Left lung (tissue), 4 donors: ENCODE measurements at regions not wholly inside any gene's neighbourhood (a gene's known extent, or its start where the extent isn't known, plus 50 kb on each side); places are given as distances from the start of the nearest gene placed in this dataset.

Experiments used
- ATAC-seq: fragments of 200-7000 bp; cut with Tn5 transposase; one replicate; pipeline ENCODE4 v1.9.1; 2020; ENCODE audit warnings: moderate library complexity
- DNase-seq, 4 donors: peaks; one replicate each; pipeline ENCODE4 v3.0.0-alpha.2; 2013 to 2020
- H3K27ac ChIP-seq, 2 donors: fragments of 200-600 bp; sonication (generic) in 1 of 2; one replicate each; pipeline versions ENCODE4 v1.5.0 to v1.8.0; 2020 to 2021
- H3K27me3 ChIP-seq, 2 donors: fragments of 200-600 bp; sonication (generic) in 1 of 2; one replicate each; pipeline versions ENCODE4 v1.5.0 to v1.8.0; 2020 to 2021
- H3K36me3 ChIP-seq, 2 donors: fragments of 200-600 bp; sonication (generic) in 1 of 2; one replicate each; pipeline versions ENCODE4 v1.5.0 to v1.8.0; 2020 to 2021
- H3K4me1 ChIP-seq, 2 donors: fragments of 200-600 bp; one replicate each; pipeline ENCODE4 v1.8.0; 2021
- H3K4me3 ChIP-seq, 2 donors: fragments of 200-600 bp; sonication (generic) in 1 of 2; one replicate each; pipeline versions ENCODE4 v1.5.0 to v1.8.0; 2020 to 2021; ENCODE audit warnings: mild to moderate bottlenecking in 1 of 2
- H3K9me3 ChIP-seq, 2 donors: fragments of 200-600 bp; sonication (generic) in 1 of 2; one replicate each; pipeline versions ENCODE4 v1.5.0 to v1.8.0; 2020 to 2021
- intact Hi-C, 2 donors: fragments of 100-400 bp; cut with DNase I; formaldehyde crosslinking; loops; one replicate each; pipeline versions ENCODE4 v1.11.2 to v1.14.2; 2022
- TF ChIP-seq, protein P1 (sequence below), 2 donors: fragments of 200-600 bp; sonication (generic) in 1 of 2; IDR thresholded peaks; one replicate each; pipeline versions ENCODE4 v1.5.0 to v1.8.0; 2021; ENCODE audit warnings: antibody characterized with exemption in 2 of 2
- donor health status: DM: no; HTN: yes; CAD: no.
- donor health status: DM: no; HTN: no; CAD: no.

GRCh38 chr6:14335071-14335470 is 217.5 kb downstream of the CD83 start:
- DNase-seq (no peak), ATAC-seq (no peak)
- H3K27ac ChIP-seq, result no peak overlapping the region
- no peaks in the 10 kb centered on the region for H3K36me3 ChIP-seq
- no peaks in the 10 kb centered on the region for H3K9me3 ChIP-seq
- TF ChIP-seq, protein P1, sequence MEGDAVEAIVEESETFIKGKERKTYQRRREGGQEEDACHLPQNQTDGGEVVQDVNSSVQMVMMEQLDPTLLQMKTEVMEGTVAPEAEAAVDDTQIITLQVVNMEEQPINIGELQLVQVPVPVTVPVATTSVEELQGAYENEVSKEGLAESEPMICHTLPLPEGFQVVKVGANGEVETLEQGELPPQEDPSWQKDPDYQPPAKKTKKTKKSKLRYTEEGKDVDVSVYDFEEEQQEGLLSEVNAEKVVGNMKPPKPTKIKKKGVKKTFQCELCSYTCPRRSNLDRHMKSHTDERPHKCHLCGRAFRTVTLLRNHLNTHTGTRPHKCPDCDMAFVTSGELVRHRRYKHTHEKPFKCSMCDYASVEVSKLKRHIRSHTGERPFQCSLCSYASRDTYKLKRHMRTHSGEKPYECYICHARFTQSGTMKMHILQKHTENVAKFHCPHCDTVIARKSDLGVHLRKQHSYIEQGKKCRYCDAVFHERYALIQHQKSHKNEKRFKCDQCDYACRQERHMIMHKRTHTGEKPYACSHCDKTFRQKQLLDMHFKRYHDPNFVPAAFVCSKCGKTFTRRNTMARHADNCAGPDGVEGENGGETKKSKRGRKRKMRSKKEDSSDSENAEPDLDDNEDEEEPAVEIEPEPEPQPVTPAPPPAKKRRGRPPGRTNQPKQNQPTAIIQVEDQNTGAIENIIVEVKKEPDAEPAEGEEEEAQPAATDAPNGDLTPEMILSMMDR (IDR thresholded peaks at IDR 0.05), result no peak
- H3K27me3 ChIP-seq, result no peaks in the 10 kb centered on the region
- H3K4me1 ChIP-seq, result peaks cover 0 to 10% of the 10 kb centered on the region in 2 donors
- intact Hi-C loops, result no loop called here
- no peak overlapping the region for H3K4me3 ChIP-seq

DNA sequence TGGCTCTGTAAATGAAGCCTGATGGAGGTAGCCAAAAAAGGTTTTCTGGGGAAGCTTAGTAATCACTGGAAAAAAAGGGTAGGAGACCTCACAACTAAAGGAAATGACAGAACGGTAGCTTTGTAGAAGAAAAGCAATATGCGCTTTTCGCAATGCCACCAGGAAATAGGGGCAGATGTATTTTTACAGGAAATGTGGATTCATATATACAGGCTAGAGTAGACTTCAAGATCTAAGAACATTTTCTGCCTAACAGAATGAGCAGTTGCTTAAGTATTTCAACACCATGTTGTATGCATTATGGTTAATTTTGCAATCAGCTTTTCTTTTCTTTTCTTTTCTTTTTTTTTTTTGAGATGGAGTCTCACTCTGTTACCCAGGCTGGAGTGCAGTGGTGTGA is 219.6 kb downstream of the CD83 start:
- TF ChIP-seq, protein P1 (IDR thresholded peaks at IDR 0.05), result no peak
- no peak overlapping the region for H3K4me3 ChIP-seq
- peak overlapping the region in 1 of 2 donors; percentile 26 for H3K27ac ChIP-seq
- H3K27me3 ChIP-seq, result no peaks in the 10 kb centered on the region
- intact Hi-C loops, result no loop called here
- DNase-seq, result no peak
- H3K4me1 ChIP-seq, result peaks cover 0 to 10% of the 10 kb centered on the region in 2 donors
- no peak for ATAC-seq
- H3K9me3 ChIP-seq, result no peaks in the 10 kb centered on the region
- no peaks in the 10 kb centered on the region for H3K36me3 ChIP-seq

DNA sequence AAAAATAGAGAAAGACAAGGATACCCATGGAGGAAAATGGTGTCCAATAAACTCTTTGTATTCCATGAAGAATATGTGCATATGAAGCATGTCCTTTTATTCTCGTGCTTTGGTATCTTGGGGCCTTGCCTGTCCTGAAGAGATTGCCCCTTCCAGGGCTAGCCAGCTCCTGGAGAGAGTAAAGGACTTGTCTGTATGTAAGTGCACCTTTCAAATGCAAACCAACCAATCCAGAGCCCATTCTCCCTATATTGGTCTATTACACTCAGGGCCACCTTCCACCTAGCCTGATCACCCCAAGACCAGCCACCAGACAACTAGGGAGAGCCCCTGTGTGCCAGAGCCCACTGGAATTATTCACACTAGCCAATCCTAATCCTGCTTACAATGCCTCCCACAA is 221.6 kb downstream of the CD83 start:
- H3K27ac ChIP-seq, result no peak overlapping the region
- intact Hi-C loops, result no loop called here

GRCh38 chr6:14339711-14340584 is 222.4 kb downstream of the CD83 start:
- TF ChIP-seq, protein P1 (IDR thresholded peaks at IDR 0.05), result no peak
- no peaks in the 10 kb centered on the region for H3K9me3 ChIP-seq
- H3K4me3 ChIP-seq, result no peak overlapping the region
- DNase-seq (no peak), ATAC-seq (no peak)
- H3K27me3 ChIP-seq, result no peaks in the 10 kb centered on the region
- no peaks in the 10 kb centered on the region for H3K36me3 ChIP-seq
- peaks cover 0 to 10% of the 10 kb centered on the region in 2 donors for H3K4me1 ChIP-seq
- intact Hi-C loops, result no loop called here
- no peak overlapping the region for H3K27ac ChIP-seq

More for the DNA sequence above, 221.6 kb downstream of the CD83 start:
- TF ChIP-seq, protein P1 (IDR thresholded peaks at IDR 0.05), result no peak
- ATAC-seq (no peak), DNase-seq (no peak)
- peaks cover 0 to 10% of the 10 kb centered on the region in 2 donors for H3K4me1 ChIP-seq
- no peaks in the 10 kb centered on the region for H3K9me3 ChIP-seq
- no peaks in the 10 kb centered on the region for H3K36me3 ChIP-seq
- no peak overlapping the region for H3K4me3 ChIP-seq
- H3K27me3 ChIP-seq, result no peaks in the 10 kb centered on the region

- Histone ChIP-seq H3K9me3 (no peaks in the 10 kb centered on the region), H3K36me3 (no peaks in the 10 kb centered on the region), H3K27me3 (no peaks in the 10 kb centered on the region), H3K27ac (no peak overlapping the region), H3K4me3 (no peak overlapping the region), H3K4me1 (no peaks in the 10 kb centered on the region)
- ATAC-seq, result no peak
- intact Hi-C loops, result no loop called here
- TF ChIP-seq, protein P1 (IDR thresholded peaks at IDR 0.05), result no peak
- DNase-seq, result no peak
Measured at GRCh38 chr6:14344486-14344885, 226.9 kb downstream of the CD83 start.
